DOHH2 (cell line): ENCODE measurements at regions not wholly inside any gene's neighbourhood (a gene's known extent, or its start where the extent isn't known, plus 50 kb on each side); places are given as distances from the start of the nearest gene placed in this dataset.

Experiments used
- H3F3A ChIP-seq: fragments of 200-600 bp; sonication (generic), shearing (Covaris generic); 2 replicates; pipeline ENCODE4 v1.6.0; 2016; ENCODE audit warnings: antibody characterized with exemption, mild to moderate bottlenecking; ENCODE audit not compliant: control insufficient read depth, insufficient read depth
- H3K27ac ChIP-seq: fragments of 200-600 bp; sonication (generic); 2 replicates; pipeline ENCODE4 v1.5.1; 2014; ENCODE audit warnings: low read depth, mild to moderate bottlenecking, low read length, moderate library complexity
- H3K27me3 ChIP-seq: fragments of 200-600 bp; sonication (generic); 2 replicates; pipeline ENCODE4 v1.6.1; 2014; ENCODE audit warnings: mild to moderate bottlenecking, low read length, mixed read lengths; ENCODE audit not compliant: control insufficient read depth
- H3K36me3 ChIP-seq: fragments of 200-600 bp; sonication (generic); 2 replicates; pipeline ENCODE4 v1.6.1; 2014; ENCODE audit warnings: mild to moderate bottlenecking, low read length, moderate library complexity, mixed read lengths; ENCODE audit not compliant: control insufficient read depth
- H3K4me1 ChIP-seq: fragments of 200-600 bp; sonication (generic); 2 replicates; pipeline ENCODE4 v1.6.1; 2014; ENCODE audit warnings: mild to moderate bottlenecking, low read length, mixed read lengths; ENCODE audit not compliant: control insufficient read depth
- H3K4me2 ChIP-seq: fragments of 200-600 bp; sonication (generic); 2 replicates; pipeline ENCODE4 v1.6.0; 2014; ENCODE audit warnings: mild to moderate bottlenecking, low read length, moderate library complexity
- H3K4me3 ChIP-seq: fragments of 200-600 bp; sonication (generic); 2 replicates; pipeline ENCODE4 v1.5.1; 2014; ENCODE audit warnings: mild to moderate bottlenecking, low read length, mixed read lengths
- H3K79me2 ChIP-seq: fragments of 200-600 bp; sonication (generic); 2 replicates; pipeline ENCODE4 v1.6.1; 2014; ENCODE audit warnings: mild to moderate bottlenecking, low read length, mixed read lengths; ENCODE audit not compliant: control insufficient read depth
- H3K9me2 ChIP-seq: fragments of 200-600 bp; sonication (generic); replicated peaks from 2 replicates; pipeline ENCODE4 v1.6.1; 2014; ENCODE audit warnings: mild to moderate bottlenecking, low read length, mixed read lengths; ENCODE audit not compliant: control insufficient read depth
- H3K9me3 ChIP-seq: fragments of 200-600 bp; sonication (generic); 2 replicates; pipeline ENCODE4 v1.6.1; 2014; ENCODE audit warnings: antibody characterized with exemption, low read length, mixed read lengths; ENCODE audit not compliant: control insufficient read depth, insufficient read depth
- H4K20me1 ChIP-seq: fragments of 200-600 bp; sonication (generic); 2 replicates; pipeline ENCODE4 v1.6.0; 2014; ENCODE audit warnings: low read depth, mild to moderate bottlenecking, antibody characterized with exemption, low read length, moderate library complexity; ENCODE audit not compliant: control insufficient read depth, insufficient read depth
- EZH2phosphoT487 ChIP-seq: fragments of 200-600 bp; sonication (generic); IDR thresholded peaks from 2 replicates; pipeline ENCODE4 v1.6.1; 2017; ENCODE audit warnings: borderline replicate concordance, mild to moderate bottlenecking, antibody characterized with exemption, low read length, moderate library complexity, mixed read lengths
- TF ChIP-seq, protein P1 (sequence below): fragments of 200-600 bp; sonication (generic); IDR thresholded peaks from one replicate; pipeline ENCODE4 v1.5.1; 2014; ENCODE audit warnings: antibody characterized with exemption, mild to moderate bottlenecking, low read depth, low read length; ENCODE audit not compliant: poor library complexity, severe bottlenecking

DNA sequence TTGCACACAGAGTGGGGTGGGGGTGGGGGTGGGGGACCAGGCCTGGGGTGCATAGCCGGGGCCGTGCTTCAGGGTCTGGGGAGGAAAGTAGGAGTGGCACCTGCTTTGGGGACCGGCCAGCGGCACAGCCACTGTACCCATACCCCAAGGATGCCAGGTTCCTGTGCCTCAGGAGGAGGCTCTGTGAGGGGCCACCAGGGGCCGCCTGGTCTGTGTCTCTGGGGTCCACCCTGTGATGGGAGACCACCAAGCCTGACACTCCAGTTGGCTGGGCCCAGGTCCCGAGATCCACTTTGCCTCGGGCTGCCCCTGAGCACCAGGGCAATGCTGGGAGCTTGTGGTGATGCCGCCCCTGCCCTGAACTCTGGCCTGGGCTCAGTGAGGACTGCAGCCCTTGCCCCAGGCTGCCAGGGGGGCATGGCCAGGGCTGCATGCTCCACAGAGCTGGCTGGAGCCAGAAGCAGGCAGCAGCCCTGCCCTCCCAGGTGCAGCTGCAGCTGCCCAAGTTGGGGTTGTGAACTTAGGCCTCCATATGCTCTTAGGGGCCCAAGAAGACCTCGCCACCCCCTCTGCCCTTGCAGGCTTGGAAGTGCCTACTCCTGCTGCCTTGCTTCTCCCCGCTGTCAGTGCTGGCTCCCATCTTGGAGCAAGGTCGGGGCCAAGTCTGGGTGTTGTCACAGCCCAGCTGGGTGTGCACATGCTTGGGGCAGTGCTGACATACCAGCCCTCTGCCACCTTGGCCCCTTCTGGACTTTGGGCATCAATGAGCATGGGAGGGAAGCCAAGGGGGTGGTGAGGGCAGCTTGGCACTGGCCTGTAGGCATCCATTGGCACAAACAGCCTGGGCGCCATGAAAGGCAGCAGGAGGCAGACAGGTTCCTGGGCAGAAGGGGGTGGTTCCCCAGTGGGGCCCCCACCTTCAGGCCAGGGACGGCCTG is 123.3 kb upstream of the THY1 start:
- Histone ChIP-seq H3K4me1 (no peaks in the 10 kb centered on the region), H3K4me2 (no peak overlapping the region), H3K27ac (no peak overlapping the region), H3F3A (no peaks in the 10 kb centered on the region), H3K9me2 (no peaks in the 10 kb centered on the region), H3K9me3 (peaks cover 20% of the 10 kb centered on the region), H3K36me3 (no peaks in the 10 kb centered on the region), H3K27me3 (no peaks in the 10 kb centered on the region), H3K79me2 (no peaks in the 10 kb centered on the region), H3K4me3 (no peak overlapping the region), H4K20me1 (no peaks in the 10 kb centered on the region)
- no peak for TF ChIP-seq EZH2phosphoT487
- TF ChIP-seq, protein P1, sequence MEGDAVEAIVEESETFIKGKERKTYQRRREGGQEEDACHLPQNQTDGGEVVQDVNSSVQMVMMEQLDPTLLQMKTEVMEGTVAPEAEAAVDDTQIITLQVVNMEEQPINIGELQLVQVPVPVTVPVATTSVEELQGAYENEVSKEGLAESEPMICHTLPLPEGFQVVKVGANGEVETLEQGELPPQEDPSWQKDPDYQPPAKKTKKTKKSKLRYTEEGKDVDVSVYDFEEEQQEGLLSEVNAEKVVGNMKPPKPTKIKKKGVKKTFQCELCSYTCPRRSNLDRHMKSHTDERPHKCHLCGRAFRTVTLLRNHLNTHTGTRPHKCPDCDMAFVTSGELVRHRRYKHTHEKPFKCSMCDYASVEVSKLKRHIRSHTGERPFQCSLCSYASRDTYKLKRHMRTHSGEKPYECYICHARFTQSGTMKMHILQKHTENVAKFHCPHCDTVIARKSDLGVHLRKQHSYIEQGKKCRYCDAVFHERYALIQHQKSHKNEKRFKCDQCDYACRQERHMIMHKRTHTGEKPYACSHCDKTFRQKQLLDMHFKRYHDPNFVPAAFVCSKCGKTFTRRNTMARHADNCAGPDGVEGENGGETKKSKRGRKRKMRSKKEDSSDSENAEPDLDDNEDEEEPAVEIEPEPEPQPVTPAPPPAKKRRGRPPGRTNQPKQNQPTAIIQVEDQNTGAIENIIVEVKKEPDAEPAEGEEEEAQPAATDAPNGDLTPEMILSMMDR, result no peak

DNA sequence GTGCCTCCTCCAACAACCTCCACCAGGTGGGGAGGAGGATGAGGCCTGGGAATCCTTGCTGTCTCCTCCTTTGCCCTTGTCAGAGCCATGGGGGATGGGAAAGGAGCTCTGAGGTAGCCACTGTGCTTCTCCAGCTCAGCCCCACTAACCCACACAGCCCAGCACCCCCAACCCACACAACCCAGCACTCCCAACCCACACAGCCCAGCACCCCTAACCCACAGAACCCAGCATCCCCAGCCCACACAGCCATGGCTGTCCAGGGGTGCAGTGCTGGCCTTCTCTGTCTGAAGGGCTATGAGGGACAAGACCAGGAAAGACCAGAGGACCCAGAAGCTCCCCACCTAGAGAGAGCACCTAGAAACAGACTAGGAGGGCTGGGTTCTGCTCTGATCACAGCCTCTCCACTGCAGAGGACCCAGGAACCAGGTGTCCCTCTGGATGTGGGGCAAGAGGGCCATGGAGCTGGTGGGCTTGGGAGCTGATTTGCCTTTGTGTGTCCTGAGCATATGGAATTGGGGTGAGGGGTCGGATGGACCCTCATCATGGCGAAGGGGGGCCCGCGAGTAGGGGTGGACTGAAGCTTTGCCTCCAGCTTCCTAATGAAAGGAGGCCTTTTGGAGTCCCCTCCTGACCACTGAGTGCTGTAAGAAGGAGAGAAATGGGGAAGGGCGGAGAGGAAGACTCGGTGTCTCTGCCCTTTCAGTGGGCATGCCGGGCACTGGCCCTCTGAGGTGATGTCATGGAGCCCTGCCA is 117.6 kb upstream of the THY1 start:
- H4K20me1 ChIP-seq, result no peaks in the 10 kb centered on the region
- H3K27me3 ChIP-seq, result peaks cover 6% of the 10 kb centered on the region
- H3K9me2 ChIP-seq, result no peaks in the 10 kb centered on the region
- no peaks in the 10 kb centered on the region for H3F3A ChIP-seq
- H3K4me3 ChIP-seq, result no peak overlapping the region
- H3K4me1 ChIP-seq, result no peaks in the 10 kb centered on the region
- H3K4me2 ChIP-seq, result no peak overlapping the region
- no peak overlapping the region for H3K27ac ChIP-seq
- TF ChIP-seq EZH2phosphoT487, result no peak
- TF ChIP-seq, protein P1, result no peak
- H3K36me3 ChIP-seq, result no peaks in the 10 kb centered on the region
- no peaks in the 10 kb centered on the region for H3K79me2 ChIP-seq
- H3K9me3 ChIP-seq, result no peaks in the 10 kb centered on the region

DNA sequence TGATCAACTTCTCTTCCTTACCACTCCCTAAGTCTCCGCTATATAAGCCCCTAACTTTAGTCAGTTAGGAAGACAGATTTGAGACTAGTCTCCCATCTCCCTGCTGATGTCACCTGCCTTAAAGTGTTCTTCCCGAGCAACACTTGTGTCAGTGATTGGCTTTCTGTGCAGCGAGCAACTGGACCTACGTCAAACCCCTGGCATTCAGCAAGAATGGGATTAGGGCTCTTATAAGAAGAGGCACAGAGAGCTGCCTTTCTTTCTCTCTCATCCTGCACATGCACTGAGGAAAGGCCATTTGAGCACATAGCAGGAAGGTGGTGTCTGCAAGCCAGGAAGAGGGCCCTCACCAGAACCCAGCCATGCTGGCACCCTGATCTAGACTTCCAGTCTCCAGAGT is 116.6 kb upstream of the THY1 start:
- H3K79me2 ChIP-seq, result no peaks in the 10 kb centered on the region
- no peaks in the 10 kb centered on the region for H3K9me2 ChIP-seq
- no peaks in the 10 kb centered on the region for H3K9me3 ChIP-seq
- TF ChIP-seq, protein P1, result no peak
- no peak for TF ChIP-seq EZH2phosphoT487
- no peaks in the 10 kb centered on the region for H4K20me1 ChIP-seq
- no peaks in the 10 kb centered on the region for H3F3A ChIP-seq
- no peak overlapping the region for H3K27ac ChIP-seq
- no peaks in the 10 kb centered on the region for H3K4me1 ChIP-seq
- H3K27me3 ChIP-seq, result peaks cover 12% of the 10 kb centered on the region
- no peaks in the 10 kb centered on the region for H3K36me3 ChIP-seq
- H3K4me3 ChIP-seq, result no peak overlapping the region
- H3K4me2 ChIP-seq, result no peak overlapping the region
